H1 (cell line): ENCODE measurements at regions not wholly inside any gene's neighbourhood (a gene's known extent, or its start where the extent isn't known, plus 50 kb on each side); places are given as distances from the start of the nearest gene placed in this dataset.

Experiments
- CBX8 ChIP-seq: fragments of 300-800, 300-1000 bp; sonication (generic); IDR thresholded peaks from 2 replicates; pipeline ENCODE4 v1.7.1; 2016; ENCODE audit warnings: low read depth, low read length, borderline replicate concordance
- EZH2 ChIP-seq: fragments of 200-600 bp; sonication (generic); IDR thresholded peaks from 2 replicates; pipeline ENCODE4 v1.7.1; 2012; ENCODE audit warnings: low read depth, mild to moderate bottlenecking, moderate library complexity, low read length, inconsistent platforms; ENCODE audit not compliant: severe bottlenecking
- JUND ChIP-seq: IDR thresholded peaks from 2 replicates; pipeline ENCODE4 v1.6.1; 2011; ENCODE audit warnings: mild to moderate bottlenecking, improper control_type of control experiment, low read length
- KDM4A ChIP-seq: IDR thresholded peaks from one replicate; pipeline ENCODE4 v1.7.1; 2012; ENCODE audit warnings: low read depth, mild to moderate bottlenecking, moderate library complexity, low read length, inconsistent platforms; ENCODE audit not compliant: severe bottlenecking
- SP1 ChIP-seq: IDR thresholded peaks from 2 replicates; pipeline ENCODE4 v1.6.1; 2011; ENCODE audit warnings: low read depth, low read length

- no peak for TF ChIP-seq CBX8
- TF ChIP-seq JUND = no peak
- no peak for TF ChIP-seq KDM4A
- TF ChIP-seq EZH2 = no peak
- TF ChIP-seq SP1 = no peak
These were observed 1426.1 kb upstream of the CDH8 start (continued) for GRCh38 chr16:63462316-63462715.
